Daoy (cell line): ENCODE measurements at regions not wholly inside any gene's neighbourhood (a gene's known extent, or its start where the extent isn't known, plus 50 kb on each side); places are given as distances from the start of the nearest gene placed in this dataset.

Source experiments
- DNase-seq: peaks from one replicate; pipeline ENCODE4 v3.0.0-alpha.2; 2015; ENCODE audit warnings: low read depth

DNA sequence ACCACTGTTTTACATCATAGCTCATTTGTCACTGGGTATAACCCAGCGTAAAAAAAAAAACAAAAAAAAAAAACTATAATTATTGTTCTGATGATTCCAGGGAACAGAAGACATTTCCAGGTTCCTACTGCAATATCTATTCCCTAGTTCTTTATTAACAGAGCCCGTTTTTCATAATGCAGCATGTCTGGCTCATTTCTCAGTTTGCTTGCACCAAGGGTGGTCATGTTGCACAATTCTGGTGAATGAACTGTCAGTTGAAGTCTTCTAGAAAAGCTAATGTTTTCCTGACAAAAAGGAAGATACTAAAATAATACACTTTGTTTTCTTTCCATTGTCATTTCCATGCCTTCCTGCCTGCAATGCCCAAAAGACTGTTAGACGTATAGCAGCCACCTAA lies 180.1 kb downstream of the RDH14 start:
- no peak for DNase-seq

DNA sequence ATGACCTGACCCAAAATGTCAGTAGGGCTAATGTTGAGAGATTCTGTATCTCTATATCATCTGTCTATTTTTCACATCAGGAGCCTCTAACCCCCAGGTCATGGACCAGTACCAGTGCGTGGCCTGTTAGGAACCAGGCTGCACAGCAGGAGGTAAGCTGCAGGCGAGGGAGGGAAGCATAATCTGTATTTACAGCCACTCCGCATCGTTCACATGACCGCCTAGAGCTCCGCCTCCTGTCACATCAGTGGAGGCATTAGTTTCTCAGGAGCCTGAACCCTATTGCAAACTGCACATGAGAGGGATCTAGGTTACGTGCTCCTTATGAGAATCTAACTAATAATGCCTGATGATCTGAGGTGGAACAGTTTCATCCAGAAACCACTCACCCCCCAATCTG lies 180.6 kb downstream of the RDH14 start:
- no peak for DNase-seq

DNA sequence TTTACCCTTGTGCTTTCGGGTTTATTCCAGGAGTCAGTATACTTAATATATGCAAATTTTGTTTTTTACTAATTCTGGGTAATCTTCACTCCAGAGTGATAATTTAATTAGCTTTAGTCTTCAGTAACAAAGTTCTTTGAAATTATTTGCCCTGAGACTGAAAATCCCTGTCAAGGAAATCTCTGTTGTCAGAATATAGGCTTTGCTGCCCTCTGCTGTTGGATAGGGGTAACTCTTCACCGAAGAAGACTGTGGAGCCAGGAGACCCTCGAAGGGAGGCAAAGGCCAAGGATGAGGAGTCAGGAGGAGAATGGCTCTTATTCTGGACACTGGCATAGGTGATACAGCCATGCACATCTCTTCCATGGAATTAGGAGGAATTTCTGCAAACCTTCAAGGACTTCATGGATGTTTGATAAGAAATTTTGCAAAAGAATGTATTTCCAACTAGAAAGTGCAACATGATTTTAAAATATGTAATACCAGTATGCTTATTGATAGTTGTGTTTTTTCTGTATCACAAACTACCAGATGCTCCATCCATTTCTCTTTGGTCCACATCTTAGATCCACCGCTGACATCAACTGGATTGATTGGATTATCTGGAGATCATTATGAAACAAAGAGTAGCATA lies 182.3 kb downstream of the RDH14 start:
- DNase-seq: peak; percentile 50

DNA sequence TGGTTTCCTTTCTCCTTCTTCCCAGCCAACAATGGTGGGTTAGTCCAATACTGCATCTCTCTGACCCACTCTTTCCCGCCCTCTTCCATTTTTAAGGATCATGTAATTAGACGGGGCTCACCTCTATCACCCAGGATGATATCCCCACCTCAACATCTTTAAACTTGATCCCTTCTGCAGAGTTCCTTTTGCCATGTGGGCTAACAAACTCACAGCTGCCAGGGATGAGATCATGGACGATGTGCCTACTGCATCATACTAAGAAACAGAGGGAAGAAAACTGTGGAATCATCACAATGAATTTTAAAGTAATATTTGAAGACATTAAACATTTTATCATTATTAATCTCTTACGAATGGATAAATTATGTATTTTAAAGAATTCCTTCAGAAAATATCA lies 183.5 kb downstream of the RDH14 start:
- DNase-seq: no peak

DNA sequence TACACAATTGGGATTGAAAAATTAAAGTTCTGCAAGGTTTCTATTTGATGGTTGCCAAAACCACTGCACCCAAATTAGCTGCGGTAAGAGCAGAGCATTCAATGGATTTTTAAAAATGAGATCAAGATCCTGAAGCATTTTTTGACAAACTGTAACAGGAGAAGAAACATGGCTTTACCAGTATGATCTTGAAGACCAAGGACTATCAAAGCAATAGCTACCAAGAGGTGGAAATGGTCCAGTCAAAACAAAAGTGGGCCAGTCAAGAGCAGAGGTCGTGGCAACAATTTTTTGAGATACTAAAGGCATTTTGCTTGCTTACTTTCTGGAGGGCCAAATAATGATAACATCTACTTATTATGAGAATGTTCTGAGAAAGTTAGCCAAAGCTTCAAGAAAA lies 186.8 kb downstream of the RDH14 start:
- DNase-seq: no peak

DNA sequence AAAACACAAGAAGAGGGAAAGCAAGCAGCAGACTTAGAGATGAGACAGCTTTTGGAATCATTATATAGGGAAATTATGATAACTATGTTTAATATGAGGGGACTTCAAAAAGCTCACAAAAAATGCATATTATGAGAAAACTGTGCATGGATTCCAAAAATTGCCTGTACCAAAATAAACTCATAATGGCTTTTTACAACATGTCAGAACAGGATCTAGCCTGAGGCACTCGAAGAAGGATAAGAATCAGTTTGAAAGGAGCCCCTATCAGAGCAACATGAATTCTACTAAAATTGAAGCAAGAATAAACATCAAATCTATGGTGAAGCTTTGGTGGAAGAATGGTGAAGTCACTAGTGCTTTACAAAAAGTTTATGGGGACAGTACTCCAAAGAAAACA lies 187.4 kb downstream of the RDH14 start:
- DNase-seq: no peak

DNA sequence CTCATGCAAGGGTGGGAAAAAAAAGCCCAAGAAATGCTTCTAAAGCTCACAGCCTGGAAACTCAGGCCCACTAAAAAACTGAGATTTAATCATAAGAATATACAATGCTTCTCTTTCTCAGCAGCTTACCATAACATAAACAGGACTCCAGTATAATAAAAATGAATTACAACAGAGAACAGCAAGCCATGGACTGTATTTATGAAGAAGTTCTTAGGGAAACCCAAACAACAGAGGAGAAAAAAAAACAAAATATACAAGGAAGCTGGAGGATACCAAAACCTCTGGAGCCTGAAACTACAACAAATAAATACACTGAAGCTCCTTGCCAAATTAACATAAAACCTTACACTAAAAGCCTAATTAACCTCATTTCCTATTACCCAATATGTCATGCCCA lies 187.8 kb downstream of the RDH14 start:
- DNase-seq: no peak

DNA sequence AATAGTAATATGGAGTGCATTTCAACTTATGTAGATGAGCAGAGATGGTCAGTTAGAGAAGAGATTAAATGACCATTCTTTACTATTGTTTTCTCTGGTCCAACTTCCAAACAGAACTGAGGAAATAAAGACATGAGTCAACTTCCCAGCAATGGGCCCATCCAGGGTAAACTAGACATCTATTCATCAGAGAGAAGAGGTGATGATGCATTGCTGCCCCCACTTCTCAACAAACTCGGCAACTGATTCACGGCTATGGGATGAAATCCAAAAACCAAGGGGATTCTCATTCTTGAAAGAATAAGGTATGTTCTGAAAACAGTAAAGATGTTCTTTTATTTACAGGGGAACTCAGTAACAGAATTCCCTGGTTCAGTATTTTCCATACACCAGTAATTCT lies 190.7 kb downstream of the RDH14 start:
- peak; percentile 35 for DNase-seq

DNA sequence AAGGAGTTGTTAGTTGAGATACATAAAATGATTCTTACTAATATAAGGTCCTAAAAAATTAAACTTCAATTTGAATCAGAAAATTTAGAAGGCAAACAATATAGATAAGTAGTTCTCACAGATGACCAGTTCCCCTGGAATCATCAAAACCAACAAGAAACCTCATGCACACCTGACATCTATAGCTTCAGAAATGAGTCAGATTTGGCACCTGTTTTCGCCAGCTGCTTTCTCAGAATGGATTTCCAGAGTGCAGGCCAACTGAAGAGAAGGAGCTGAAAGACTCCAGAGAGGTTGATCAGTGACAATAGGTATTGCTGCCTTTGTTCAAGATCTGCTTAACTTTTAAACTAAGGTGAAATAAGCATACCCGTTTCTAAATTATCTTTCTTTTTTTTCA lies 192.4 kb downstream of the RDH14 start:
- DNase-seq: no peak

DNA sequence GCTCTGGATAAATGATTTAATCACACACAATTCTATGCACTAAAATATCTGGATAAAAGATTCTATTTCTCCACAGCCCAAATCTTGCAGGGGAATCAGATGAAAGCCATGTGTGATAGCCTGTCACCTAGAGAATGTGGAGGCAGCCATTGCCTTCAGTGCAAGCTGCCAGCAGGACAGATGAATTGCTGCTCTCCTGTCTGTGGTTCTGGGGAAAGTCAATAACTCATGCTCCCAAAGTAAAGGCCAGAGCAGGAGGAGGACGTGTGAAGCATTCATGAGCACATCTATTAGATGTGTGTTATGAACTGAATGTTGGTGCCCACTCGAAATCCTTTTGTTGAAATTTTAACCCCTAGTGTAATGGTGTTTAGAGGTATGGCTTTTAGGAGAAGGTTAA lies 195.1 kb downstream of the RDH14 start:
- no peak for DNase-seq

DNA sequence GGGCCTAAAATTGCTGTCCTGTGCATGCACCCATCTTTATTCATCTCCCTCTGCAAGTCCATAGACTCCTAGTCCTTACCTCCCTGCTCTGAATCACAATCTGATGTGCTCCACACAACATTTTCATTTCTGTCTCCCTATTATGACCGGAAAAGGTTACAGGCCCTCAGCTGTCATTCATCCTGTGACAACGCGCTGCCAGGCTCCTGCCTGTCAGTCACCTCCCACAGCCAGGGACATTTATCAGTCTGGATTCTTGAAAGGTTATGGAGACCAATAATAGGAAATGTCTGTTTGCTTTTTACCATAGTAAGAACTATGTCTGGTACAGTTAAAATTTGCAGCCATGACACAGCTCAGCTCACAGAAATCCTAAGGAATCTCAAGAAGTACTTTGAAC lies 197.1 kb downstream of the RDH14 start:
- no peak for DNase-seq

DNA sequence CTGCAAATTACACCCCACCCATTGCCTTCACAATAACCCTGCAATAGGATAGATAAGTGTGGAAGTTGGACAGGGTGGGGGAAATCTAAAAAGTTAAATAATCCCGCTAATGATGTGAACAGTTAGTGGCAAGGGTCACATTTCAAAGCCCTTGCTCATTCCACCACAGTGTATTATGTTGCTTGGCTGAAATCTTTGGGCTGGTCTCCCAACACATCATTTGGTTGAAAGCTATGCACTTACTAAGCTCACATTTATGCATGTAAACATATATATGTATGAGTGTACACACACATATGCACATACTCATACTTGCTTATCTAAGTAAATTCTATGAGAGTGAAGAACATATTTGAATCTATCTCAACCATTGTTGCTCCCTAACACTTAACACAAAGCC lies 197.8 kb downstream of the RDH14 start:
- DNase-seq: peak; percentile 73

DNA sequence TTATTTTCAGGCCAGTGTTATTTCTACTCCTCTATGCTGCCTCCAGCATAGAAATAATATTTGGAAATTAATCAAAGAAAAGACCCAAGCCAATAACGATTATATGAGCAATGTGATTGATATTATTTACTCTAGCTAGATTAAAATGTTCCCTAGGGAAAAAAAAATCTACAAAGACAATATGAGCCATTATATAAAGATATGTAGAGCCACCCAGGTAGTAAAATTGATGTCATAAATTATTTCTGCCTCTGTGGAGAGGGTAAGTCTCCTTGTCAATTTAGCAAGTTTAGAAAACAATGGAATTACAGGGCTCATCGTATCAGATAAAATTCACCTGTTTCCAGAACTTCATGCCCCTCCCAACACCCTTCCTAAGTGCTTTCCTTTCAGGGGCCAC lies 202.9 kb downstream of the RDH14 start:
- no peak for DNase-seq

DNA sequence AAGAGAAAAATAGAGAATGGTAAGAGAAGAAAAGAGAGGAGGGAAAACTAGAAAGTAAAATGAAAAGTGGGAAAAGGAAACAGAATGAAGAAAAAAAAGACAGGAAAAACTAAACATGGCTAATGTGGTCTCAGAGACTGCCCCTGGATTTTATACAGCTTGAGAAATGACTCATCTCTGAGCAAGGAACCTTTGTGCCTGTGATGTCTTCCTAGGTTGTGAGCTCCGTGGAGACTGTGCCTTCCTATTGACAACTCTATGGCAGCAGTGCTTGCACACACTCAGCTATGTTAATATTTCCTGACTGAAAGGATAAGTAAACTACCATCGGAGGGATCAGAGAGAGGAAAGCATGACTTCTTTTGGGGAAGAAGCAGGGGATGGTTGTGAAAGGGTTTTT lies 203.8 kb downstream of the RDH14 start:
- DNase-seq: peak; percentile 25

DNA sequence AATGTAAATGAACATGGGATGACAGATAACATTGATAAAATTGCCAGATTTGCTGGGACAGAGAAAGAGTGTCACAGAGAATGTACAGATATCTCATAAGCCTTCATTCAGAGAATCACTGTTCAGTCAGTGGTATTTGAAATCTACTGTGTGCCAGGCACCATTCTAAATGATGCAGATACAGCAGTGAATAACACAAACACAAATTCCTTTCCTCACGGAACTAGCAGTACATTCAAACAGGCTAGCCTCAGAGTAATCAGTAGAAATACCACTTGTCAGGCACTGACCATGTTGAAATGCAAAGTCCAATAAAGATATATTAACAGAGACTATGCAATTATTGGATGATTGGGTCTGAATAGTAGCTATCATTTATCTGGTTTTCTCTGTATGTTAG lies 211.0 kb downstream of the RDH14 start:
- DNase-seq: no peak

DNA sequence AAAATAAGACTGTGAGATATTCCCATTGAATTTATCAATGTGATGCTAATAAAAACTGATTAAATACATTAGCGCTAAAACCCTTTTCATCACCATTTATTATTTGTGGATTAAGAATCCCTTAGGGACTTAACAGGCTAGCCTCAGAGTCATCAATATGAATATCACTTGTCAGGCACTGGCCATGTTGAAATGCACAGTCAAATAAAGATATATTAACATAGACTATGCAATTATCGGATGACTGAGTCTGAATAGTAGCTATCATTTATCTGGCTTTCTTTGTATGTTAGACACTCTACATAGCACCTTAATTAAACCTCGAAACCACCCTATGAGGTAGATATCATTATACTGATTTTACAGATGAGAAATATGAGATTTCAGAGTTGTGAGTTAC lies 213.6 kb downstream of the RDH14 start:
- no peak for DNase-seq

DNA sequence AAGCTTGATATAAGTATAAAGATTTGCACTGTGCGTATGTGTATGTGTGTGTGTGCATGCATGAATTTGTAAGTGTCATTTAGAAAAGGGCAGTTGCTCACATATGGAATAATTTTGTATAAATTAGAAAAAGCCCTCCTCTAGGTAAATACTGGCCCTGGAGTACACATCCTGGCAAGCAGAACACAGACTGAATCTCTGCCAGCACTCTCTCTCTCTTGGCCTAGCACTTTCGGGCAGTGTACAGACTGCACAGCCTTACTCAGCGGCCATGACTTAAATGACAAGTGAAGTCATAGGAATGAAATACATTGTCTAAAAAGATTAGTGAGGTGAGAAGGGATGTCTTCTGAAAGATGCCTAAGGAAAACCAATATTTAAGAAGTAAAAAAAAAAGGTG lies 214.1 kb downstream of the RDH14 start:
- no peak for DNase-seq

DNA sequence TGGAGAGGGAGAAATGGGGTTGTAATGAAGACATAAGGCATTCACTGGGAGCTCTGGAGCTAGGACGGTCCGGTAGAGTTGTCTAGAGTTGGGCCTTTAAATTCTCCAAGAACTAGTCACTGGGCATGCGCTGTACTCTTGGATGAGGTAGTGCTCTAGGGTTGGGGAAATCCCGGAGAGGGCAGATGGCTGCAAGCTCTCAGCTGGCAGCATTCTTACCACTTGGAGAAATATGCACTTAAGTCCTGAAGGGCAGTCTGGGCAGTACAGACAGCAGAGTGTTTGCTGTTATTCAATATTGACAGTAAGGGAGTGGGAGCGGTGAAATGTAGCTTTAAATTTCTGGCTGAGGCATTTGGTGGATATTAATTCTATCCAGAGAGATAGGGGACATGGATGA lies 214.6 kb downstream of the RDH14 start:
- peak; percentile 54 for DNase-seq

DNA sequence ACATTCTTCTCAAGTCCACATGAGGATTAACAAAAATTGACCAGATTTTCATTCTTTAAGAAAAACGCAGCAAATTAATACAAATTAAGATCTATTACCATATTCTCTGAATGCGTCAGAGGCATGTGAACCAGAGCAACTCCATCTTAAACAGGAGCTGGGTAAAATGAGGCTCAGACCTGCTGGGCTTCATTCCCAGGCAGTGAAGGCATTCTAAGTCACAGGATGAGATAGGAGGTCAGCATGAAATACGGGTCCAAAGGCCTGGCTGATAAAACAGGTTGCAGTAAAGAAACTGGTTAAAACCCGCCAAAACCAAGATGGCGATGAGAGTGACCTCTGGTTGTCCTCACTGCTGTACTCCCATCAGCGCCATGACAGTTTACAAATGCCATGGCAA lies 217.6 kb downstream of the RDH14 start:
- no peak for DNase-seq

DNA sequence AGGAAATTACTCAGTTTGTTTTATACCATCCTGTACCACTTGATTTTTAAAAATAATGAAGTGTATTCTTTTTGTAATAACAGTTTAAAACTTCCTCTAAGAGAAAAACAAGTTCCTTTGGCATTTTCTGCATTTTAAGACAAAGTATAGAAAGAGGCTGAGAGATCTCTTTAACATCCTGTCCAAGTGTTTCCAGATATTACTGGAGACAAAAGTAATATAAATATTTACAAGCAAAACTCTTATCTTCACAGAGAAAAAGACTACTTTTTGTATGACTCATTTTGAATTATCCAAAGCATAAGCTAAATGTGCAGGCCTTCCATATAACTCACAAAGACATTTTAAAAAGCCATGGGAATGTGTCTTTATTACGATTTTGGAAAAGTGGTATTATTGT lies 221.1 kb downstream of the RDH14 start:
- DNase-seq: no peak

DNA sequence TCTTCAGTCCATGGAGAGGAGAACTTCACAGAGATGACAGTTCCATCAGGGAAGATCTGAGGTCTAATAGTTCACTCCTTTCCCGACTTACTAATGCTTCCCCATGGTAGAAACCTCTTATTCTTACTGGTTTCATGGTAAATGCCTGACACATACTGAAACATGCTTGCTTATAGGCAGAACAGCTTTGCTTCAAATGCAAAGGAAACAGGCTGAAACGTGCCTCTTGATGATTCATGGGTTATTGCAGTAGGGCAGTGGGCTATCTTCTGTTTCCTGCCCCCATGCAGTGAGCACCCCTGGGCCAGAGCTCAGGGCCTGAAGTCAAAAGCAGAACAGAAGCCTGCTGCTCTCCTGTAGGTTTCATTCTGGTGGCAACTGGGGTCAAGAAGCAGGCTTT lies 223.5 kb downstream of the RDH14 start:
- no peak for DNase-seq

DNA sequence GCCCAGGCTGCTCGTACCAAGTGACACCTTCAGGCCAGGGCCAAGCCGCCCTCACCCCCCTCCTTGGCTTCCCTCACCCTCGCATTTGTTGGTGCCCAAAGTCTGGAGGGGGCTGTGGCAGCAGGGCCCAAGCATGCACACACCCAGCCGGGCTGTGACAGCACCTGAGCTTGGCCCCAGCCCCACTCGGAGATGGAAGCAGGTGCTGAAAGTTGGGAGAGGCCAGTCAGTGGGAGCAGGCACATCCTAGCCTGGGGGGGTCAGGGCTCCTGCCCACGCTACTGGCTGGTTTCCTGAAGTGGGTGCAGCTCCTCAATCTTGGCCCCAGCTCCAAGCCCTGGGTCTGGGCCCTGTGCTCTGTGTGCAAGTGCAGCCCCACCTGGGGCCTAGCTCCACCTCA lies 228.0 kb downstream of the RDH14 start:
- DNase-seq: no peak

DNA sequence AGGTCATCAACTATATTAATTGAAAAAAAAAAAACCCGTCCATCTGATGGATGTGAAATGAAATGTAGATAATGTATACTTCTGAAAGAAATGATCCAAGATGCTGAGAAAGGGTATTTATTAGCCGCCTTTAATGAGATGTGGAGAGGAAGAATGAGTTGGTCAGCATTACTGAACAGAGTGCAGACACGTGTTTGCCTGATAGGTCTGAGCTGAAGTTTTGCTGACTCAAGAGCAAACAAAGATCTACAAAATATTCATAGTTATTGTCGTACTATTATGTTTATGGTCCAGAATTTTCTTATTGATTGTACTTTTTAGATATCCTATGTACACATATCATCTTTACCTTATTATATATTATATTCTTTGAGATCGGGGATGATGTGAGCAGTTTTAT lies 235.3 kb downstream of the RDH14 start:
- DNase-seq: no peak

DNA sequence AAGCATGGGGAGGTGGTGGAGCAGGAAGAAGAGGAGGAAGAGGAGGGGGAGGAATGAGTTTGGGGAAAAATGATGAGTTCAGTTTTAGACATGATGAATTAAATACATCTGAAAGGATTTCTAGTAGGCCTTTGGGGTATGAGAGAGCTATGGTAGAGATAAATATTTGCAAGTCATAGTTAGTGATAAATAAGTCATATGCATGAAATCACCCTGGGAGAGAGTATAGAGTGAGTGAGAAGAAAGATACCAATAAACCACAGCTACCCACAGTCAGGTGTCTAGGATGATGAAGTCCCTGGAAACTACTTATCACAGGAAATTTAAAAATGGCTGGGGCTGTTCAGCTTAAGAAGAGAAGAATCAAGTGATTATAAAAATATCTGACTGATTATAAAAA lies 240.5 kb downstream of the RDH14 start:
- DNase-seq: no peak

DNA sequence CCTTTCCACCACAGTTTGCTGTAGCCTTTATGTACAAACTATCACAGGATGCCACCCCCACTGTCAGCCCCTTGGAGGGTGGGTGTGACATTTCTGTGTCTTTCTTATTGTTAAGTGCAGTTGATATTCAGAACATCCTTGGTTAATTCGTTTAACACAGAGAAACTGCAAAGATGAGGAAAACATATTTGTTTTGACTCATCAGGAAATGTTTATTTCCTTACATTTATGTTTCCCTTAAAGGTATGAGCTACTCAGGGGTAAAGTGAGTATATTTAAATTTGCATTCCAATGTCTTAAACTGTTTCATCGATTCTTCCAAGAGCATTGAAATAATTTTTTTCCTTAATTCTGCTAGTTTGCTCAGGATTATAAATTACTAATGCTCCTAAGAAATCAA lies 243.4 kb downstream of the RDH14 start:
- DNase-seq: no peak
